ENCODE measurements at regions not wholly inside any gene's neighbourhood (a gene's known extent, or its start where the extent isn't known, plus 50 kb on each side); places are given as distances from the start of the nearest gene placed in this dataset.
A peak's percentile ranks its signal among the peaks of the same experiment; 100 is the strongest.
"Not testable (repeated sequence)": the region's sequence is repeated elsewhere in the genome, so short reads cannot be mapped to it uniquely, and the experiment has no call there.

DNA sequence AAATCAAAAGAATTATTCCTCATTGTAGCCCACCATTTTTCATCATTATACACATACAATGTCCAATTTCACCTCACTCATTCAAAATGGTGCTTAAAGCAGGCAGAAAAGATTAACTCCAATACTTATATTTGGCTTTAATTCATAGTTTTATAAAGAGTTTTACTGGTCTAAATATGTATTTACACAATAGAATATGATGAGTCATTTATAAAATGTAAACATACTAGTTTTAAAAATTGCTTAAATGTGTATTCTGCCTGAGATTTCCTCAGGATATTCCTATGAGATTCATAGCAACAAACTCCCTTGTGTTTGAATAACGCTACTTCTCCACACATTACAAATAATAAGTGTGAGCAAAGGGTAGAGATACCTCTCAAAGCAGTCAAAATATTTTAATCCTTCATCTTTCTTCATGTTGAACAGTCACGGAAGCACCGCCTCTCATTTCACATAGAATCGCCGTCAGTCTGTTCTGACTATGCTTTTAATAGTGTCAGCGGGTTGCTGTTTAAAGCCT, 75.7 kb upstream of the GBE1 start:
- in situ Hi-C loops (cut with MboI), result no loop called here
- no peak for DNase-seq
- WGBS, 2 experiments (ENCODE audit: low coverage in 1 of 2, low lambda C conversion rate in 2 of 2, missing lambda C conversion rate in 2 of 2), result 86 to 90% methylated on average over 6 of the region's 6 CpGs

DNA sequence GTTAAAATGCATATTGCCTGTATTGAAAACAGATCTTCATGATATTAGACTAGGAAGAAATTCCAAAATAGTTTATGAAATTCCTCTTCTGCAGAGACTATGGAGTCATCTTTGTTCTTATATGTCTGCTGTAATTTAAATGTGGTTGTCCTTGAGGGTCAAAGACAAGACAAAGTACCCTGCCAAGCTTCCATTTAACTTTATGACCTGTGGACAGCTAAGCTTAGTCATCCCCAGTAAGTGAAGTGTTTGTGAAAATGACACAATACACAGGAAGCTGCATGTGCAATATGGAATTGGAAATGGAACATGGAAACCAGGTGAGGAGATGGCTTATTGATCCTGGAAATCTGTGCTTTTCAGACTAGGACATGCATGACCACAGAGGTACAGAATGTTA, 68.5 kb upstream of the GBE1 start:
- peak; percentile 44 for DNase-seq
- Histone ChIP-seq H3K9me3 (ENCODE audit: low read depth) (no peaks in the 10 kb centered on the region), H2AFZ (no peak overlapping the region), H3K4me2 (ENCODE audit: unreplicated experiment) (no peak overlapping the region), H3K27ac (no peak overlapping the region), H3K9ac (no peak overlapping the region), H3K4me1 (ENCODE audit: insufficient read depth) (peaks cover 7% of the 10 kb centered on the region; the same call in 1 of the 2 replicates), H3K9me2 (ENCODE audit: insufficient read depth) (no peaks in the 10 kb centered on the region), H3K27me3 (replicated peaks; ENCODE audit: insufficient read depth) (no peaks in the 10 kb centered on the region), H3F3A (ENCODE audit: insufficient read depth) (no peaks in the 10 kb centered on the region), H3K79me2 (ENCODE audit: insufficient read depth) (no peaks in the 10 kb centered on the region), H4K20me1 (ENCODE audit: insufficient read depth) (no peaks in the 10 kb centered on the region), H3K4me3 (no peak overlapping the region), H3K36me3 (ENCODE audit: low read depth) (no peaks in the 10 kb centered on the region)
- in situ Hi-C loops (cut with MboI), result no loop called here
- TF ChIP-seq EZH2phosphoT487 (IDR thresholded peaks at IDR 0.05; ENCODE audit: insufficient read depth, low read depth) (no peak), EZH2 (IDR thresholded peaks at IDR 0.05; ENCODE audit: insufficient read depth, poor library complexity, severe bottlenecking) (no peak)

More for the DNA sequence above, 75.7 kb upstream of the GBE1 start:
- Histone ChIP-seq H2AFZ (no peak overlapping the region), H3K9me3 (ENCODE audit: low read depth) (no peaks in the 10 kb centered on the region), H3K27me3 (replicated peaks; ENCODE audit: insufficient read depth) (no peaks in the 10 kb centered on the region), H3K4me3 (no peak overlapping the region), H3K9me2 (ENCODE audit: insufficient read depth) (no peaks in the 10 kb centered on the region), H3K4me1 (ENCODE audit: insufficient read depth) (no peaks in the 10 kb centered on the region), H3K27ac (no peak overlapping the region), H4K20me1 (ENCODE audit: insufficient read depth) (no peaks in the 10 kb centered on the region), H3K4me2 (ENCODE audit: unreplicated experiment) (no peak overlapping the region), H3K79me2 (ENCODE audit: insufficient read depth) (no peaks in the 10 kb centered on the region), H3K36me3 (ENCODE audit: low read depth) (no peaks in the 10 kb centered on the region), H3K9ac (no peak overlapping the region), H3F3A (ENCODE audit: insufficient read depth) (no peaks in the 10 kb centered on the region)
- TF ChIP-seq EZH2 (IDR thresholded peaks at IDR 0.05; ENCODE audit: insufficient read depth, poor library complexity, severe bottlenecking) (no peak), EZH2phosphoT487 (IDR thresholded peaks at IDR 0.05; ENCODE audit: insufficient read depth, low read depth) (no peak)

- H3K4me2 ChIP-seq (ENCODE audit: unreplicated experiment); in situ Hi-C loops (cut with MboI); H4K20me1 ChIP-seq (ENCODE audit: insufficient read depth); H3K9me3 ChIP-seq (ENCODE audit: low read depth); H3K4me1 ChIP-seq (ENCODE audit: insufficient read depth); H3K36me3 ChIP-seq (ENCODE audit: low read depth); H3K27ac ChIP-seq; DNase-seq; H3K4me3 ChIP-seq; H3K27me3 ChIP-seq (replicated peaks; ENCODE audit: insufficient read depth); H2AFZ ChIP-seq; H3K9ac ChIP-seq; H3K79me2 ChIP-seq (ENCODE audit: insufficient read depth); H3F3A ChIP-seq (ENCODE audit: insufficient read depth); H3K9me2 ChIP-seq (ENCODE audit: insufficient read depth): not testable (repeated sequence)
- 92 to 99% methylated on average over 5 of the region's 5 CpGs for WGBS, 2 experiments (ENCODE audit: low coverage in 1 of 2, low lambda C conversion rate in 2 of 2, missing lambda C conversion rate in 2 of 2)
These were observed 67.8 kb upstream of the GBE1 start for GRCh38 chr3:81829272-81829671.

DNA sequence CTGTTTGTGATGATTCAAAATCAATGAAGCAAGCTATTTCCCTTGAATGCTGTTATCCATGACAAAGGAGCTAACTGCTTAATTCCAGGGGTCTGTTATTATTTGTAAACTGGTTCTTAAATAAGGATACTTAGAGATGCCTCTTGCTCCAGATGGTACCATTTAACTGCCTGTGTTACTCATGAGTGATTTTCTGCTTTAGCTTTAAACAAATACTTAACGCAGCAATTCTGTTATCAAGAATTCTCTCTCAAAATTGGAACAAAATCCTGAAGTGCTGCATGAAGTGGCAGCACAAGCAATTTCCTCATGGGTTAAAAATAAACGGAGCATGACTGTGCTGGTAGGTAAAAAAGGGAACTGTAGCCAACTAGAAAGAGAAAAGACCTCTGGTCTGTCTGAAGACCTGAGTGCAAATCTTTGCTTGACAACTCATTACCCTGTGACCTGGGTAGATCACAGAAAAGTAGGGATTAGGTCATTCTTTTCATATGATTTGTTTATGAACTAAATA, 62.5 kb upstream of the GBE1 start:
- H3K4me2 ChIP-seq (ENCODE audit: unreplicated experiment), result peak overlapping the region; percentile 10
- H3K9ac ChIP-seq, result no peak overlapping the region
- no peak overlapping the region for H3K4me3 ChIP-seq
- no peaks in the 10 kb centered on the region for H3K27me3 ChIP-seq (replicated peaks; ENCODE audit: insufficient read depth)
- TF ChIP-seq EZH2 (IDR thresholded peaks at IDR 0.05; ENCODE audit: insufficient read depth, poor library complexity, severe bottlenecking), result no peak
- TF ChIP-seq EZH2phosphoT487 (IDR thresholded peaks at IDR 0.05; ENCODE audit: insufficient read depth, low read depth), result no peak
- 0 to 4% methylated on average over 2 of the region's 2 CpGs for WGBS, 2 experiments (ENCODE audit: low coverage in 1 of 2, low lambda C conversion rate in 2 of 2, missing lambda C conversion rate in 2 of 2)
- 0 out of 2 replicates have a peak, but pooled peaks cover 6% of the 10 kb centered on the region for H3F3A ChIP-seq (ENCODE audit: insufficient read depth)
- peaks cover 7% of the 10 kb centered on the region; the same call in 1 of the 2 replicates for H3K4me1 ChIP-seq (ENCODE audit: insufficient read depth)
- H3K36me3 ChIP-seq (ENCODE audit: low read depth), result no peaks in the 10 kb centered on the region
- in situ Hi-C loops (cut with MboI), result no loop called here
- H3K9me2 ChIP-seq (ENCODE audit: insufficient read depth), result no peaks in the 10 kb centered on the region
- no peak overlapping the region for H3K27ac ChIP-seq
- no peaks in the 10 kb centered on the region for H3K9me3 ChIP-seq (ENCODE audit: low read depth)
- H4K20me1 ChIP-seq (ENCODE audit: insufficient read depth), result no peaks in the 10 kb centered on the region
- peak; percentile 46 for DNase-seq
- peak overlapping the region; percentile 22 for H2AFZ ChIP-seq
- no peaks in the 10 kb centered on the region for H3K79me2 ChIP-seq (ENCODE audit: insufficient read depth)

DNA sequence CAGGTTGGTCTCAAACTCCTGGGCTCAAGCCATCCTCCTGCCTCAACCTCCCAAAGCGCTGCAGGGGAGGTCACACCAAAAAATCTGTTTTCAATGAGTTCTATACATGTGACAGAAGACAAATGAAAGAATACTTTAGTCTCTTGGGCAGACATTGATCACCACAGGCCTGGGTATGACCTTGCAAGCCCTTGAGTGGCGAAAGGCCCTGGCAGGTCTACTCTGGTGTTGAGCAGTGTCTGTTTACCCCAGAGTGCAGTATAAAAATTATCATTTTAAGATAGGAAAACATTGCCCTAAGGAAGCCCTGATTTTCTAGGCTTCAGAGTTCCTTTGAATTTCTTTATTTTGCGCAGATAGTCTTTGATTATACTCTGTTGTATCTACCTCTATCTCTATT, 61.6 kb upstream of the GBE1 start:
- Histone ChIP-seq H3F3A (ENCODE audit: insufficient read depth) (0 out of 2 replicates have a peak, but pooled peaks cover 6% of the 10 kb centered on the region), H3K27me3 (replicated peaks; ENCODE audit: insufficient read depth) (no peaks in the 10 kb centered on the region), H3K4me3 (no peak overlapping the region), H3K4me2 (ENCODE audit: unreplicated experiment) (no peak overlapping the region), H3K79me2 (ENCODE audit: insufficient read depth) (no peaks in the 10 kb centered on the region), H3K4me1 (ENCODE audit: insufficient read depth) (peaks cover 7% of the 10 kb centered on the region; the same call in 1 of the 2 replicates), H3K36me3 (ENCODE audit: low read depth) (no peaks in the 10 kb centered on the region), H4K20me1 (ENCODE audit: insufficient read depth) (no peaks in the 10 kb centered on the region), H3K9me2 (ENCODE audit: insufficient read depth) (no peaks in the 10 kb centered on the region), H3K27ac (no peak overlapping the region), H3K9me3 (ENCODE audit: low read depth) (no peaks in the 10 kb centered on the region), H3K9ac (no peak overlapping the region), H2AFZ (no peak overlapping the region)
- no peak for TF ChIP-seq EZH2 (IDR thresholded peaks at IDR 0.05; ENCODE audit: insufficient read depth, poor library complexity, severe bottlenecking)
- WGBS, 2 experiments (ENCODE audit: low coverage in 1 of 2, low lambda C conversion rate in 2 of 2, missing lambda C conversion rate in 2 of 2), result 96 to 98% methylated on average over 3 of the region's 3 CpGs
- DNase-seq, result no peak
- in situ Hi-C loops (cut with MboI), result no loop called here
